ENCODE measurements at regions not wholly inside any gene's neighbourhood (a gene's known extent, or its start where the extent isn't known, plus 50 kb on each side); places are given as distances from the start of the nearest gene placed in this dataset.

DNA sequence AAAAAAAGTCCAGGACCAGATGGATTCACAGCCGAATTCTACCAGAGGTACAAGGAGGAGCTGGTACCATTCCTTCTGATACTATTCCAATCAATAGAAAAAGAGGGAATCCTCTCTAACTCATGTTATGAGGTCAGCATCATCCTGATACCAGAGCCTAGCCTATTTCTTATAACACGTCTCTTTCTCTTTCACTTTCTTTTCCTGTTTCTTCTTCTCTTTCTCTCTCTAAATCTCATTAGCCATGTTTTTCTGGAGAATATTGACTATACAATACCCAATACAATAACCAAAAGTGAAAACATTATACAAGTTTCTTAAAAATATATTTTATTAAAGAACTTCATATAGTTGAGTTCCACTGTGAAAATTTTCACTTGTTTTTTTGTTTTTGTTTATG, 1154.9 kb upstream of the PCDH7 start:
- Mint-ChIP-seq H3K36me3 (ENCODE audit: low read depth) (no peaks in the 10 kb centered on the region), H3K4me3 (no peak overlapping the region), H3K27me3 (ENCODE audit: low read depth) (no peaks in the 10 kb centered on the region), H3K27ac (ENCODE audit: unreplicated experiment) (no peak overlapping the region), H3K9me3 (peaks cover 4% of the 10 kb centered on the region), H3K4me1 (no peaks in the 10 kb centered on the region)
- no peak for DNase-seq (ENCODE audit: low read depth, low spot score)
- no peak for TF ChIP-seq CTCF (conservative IDR thresholded peaks at IDR 0.05)

DNA sequence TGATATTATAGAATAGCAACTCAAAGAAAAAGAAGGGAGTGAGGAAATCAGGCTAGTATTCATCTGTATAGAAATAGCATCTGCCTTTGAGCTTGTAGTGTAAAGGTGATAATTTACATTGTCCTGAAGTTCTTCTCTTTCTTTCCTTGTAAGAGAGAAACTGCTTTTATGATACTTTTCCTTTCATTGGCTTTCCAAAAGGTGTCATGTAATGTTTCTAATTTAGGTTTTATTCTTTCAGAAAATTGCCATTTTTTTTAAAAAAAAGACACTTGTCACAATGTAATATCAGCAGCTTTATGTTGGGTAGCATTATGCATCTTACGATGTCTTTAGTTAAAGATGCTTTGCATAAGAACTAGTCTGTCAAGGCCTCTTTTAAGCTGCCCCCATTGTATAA, 1153.8 kb upstream of the PCDH7 start:
- H3K4me3 Mint-ChIP-seq = no peak overlapping the region
- no peak for TF ChIP-seq CTCF (conservative IDR thresholded peaks at IDR 0.05)
- no peak overlapping the region for H3K27ac Mint-ChIP-seq (ENCODE audit: unreplicated experiment)
- no peak for DNase-seq (ENCODE audit: low read depth, low spot score)
- no peaks in the 10 kb centered on the region for H3K27me3 Mint-ChIP-seq (ENCODE audit: low read depth)
- H3K4me1 Mint-ChIP-seq = no peaks in the 10 kb centered on the region
- peaks cover 4% of the 10 kb centered on the region for H3K9me3 Mint-ChIP-seq
- no peaks in the 10 kb centered on the region for H3K36me3 Mint-ChIP-seq (ENCODE audit: low read depth)

- TF ChIP-seq CTCF (conservative IDR thresholded peaks at IDR 0.05) = no peak
- no peaks in the 10 kb centered on the region for H3K9me3 Mint-ChIP-seq
- H3K4me1 Mint-ChIP-seq = no peaks in the 10 kb centered on the region
- no peaks in the 10 kb centered on the region for H3K27me3 Mint-ChIP-seq (ENCODE audit: low read depth)
- no peak overlapping the region for H3K27ac Mint-ChIP-seq (ENCODE audit: unreplicated experiment)
- H3K36me3 Mint-ChIP-seq (ENCODE audit: low read depth) = no peaks in the 10 kb centered on the region
- no peak overlapping the region for H3K4me3 Mint-ChIP-seq
- DNase-seq (ENCODE audit: low read depth, low spot score) = no peak
Observed at GRCh38 chr4:29571322-29571721, 1148.8 kb upstream of the PCDH7 start.

GRCh38 chr4:29578329-29578728, 1141.8 kb upstream of the PCDH7 start:
- Mint-ChIP-seq H3K9me3 (peaks cover 2% of the 10 kb centered on the region), H3K4me3 (no peak overlapping the region), H3K4me1 (no peaks in the 10 kb centered on the region), H3K27me3 (ENCODE audit: low read depth) (no peaks in the 10 kb centered on the region), H3K36me3 (ENCODE audit: low read depth) (no peaks in the 10 kb centered on the region), H3K27ac (ENCODE audit: unreplicated experiment) (no peak overlapping the region)
- no peak for TF ChIP-seq CTCF (conservative IDR thresholded peaks at IDR 0.05)
- DNase-seq (ENCODE audit: low read depth, low spot score) = no peak

DNA sequence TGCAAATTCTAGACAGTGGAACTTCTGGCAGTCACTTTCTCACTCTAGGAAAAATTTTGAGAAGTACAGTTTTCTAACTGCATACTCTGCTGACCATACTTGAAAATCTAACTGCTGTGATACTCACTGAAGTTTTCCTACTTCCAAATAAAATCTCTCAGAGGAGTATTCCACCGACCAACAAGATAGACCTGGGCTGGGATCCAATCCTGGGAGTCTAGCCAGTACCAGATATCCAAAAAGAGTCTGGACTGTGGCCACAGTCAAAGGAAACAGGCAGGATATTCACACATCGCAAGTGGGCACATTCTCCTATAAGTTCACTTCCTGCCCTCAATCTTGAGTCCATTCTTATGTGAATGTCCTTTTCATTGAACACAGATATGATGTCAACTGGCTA, 1138.7 kb upstream of the PCDH7 start:
- no peaks in the 10 kb centered on the region for H3K36me3 Mint-ChIP-seq (ENCODE audit: low read depth)
- no peaks in the 10 kb centered on the region for H3K27me3 Mint-ChIP-seq (ENCODE audit: low read depth)
- no peak overlapping the region for H3K27ac Mint-ChIP-seq (ENCODE audit: unreplicated experiment)
- no peak for TF ChIP-seq CTCF (conservative IDR thresholded peaks at IDR 0.05)
- H3K4me1 Mint-ChIP-seq = no peaks in the 10 kb centered on the region
- H3K9me3 Mint-ChIP-seq = peaks cover 2% of the 10 kb centered on the region
- H3K4me3 Mint-ChIP-seq = no peak overlapping the region
- DNase-seq (ENCODE audit: low read depth, low spot score) = no peak

GRCh38 chr4:29588617-29589016, 1131.6 kb upstream of the PCDH7 start:
- H3K9me3 Mint-ChIP-seq = peaks cover 2% of the 10 kb centered on the region
- H3K4me1 Mint-ChIP-seq = no peaks in the 10 kb centered on the region
- no peak overlapping the region for H3K4me3 Mint-ChIP-seq
- no peak for DNase-seq (ENCODE audit: low read depth, low spot score)
- H3K36me3 Mint-ChIP-seq (ENCODE audit: low read depth) = peaks cover 3% of the 10 kb centered on the region
- no peak for TF ChIP-seq CTCF (conservative IDR thresholded peaks at IDR 0.05)
- no peak overlapping the region for H3K27ac Mint-ChIP-seq (ENCODE audit: unreplicated experiment)
- H3K27me3 Mint-ChIP-seq (ENCODE audit: low read depth) = no peaks in the 10 kb centered on the region
